ENCODE measurements at regions not wholly inside any gene's neighbourhood (a gene's known extent, or its start where the extent isn't known, plus 50 kb on each side); places are given as distances from the start of the nearest gene placed in this dataset.

DNA sequence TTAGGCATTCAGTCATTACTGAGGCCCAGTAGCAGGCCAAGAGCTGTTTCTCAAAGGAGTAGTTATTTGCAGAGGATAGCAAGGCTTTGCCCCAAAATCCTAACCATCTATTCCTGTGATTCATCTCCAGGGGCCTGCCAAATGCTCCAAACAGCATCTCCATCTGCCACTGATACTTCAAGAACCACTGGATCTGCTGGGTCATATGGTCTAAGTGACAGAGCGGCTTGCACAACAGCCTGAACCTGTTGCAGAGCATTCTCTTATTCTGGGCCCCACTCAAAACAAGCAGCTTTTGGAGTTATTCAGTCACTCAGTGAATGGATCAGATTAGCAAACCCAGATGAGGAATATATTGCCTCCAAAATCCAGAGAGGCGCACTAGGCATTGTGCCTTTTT, 68.8 kb upstream of the ALDH1A3 start:
- TF ChIP-seq, protein P1, sequence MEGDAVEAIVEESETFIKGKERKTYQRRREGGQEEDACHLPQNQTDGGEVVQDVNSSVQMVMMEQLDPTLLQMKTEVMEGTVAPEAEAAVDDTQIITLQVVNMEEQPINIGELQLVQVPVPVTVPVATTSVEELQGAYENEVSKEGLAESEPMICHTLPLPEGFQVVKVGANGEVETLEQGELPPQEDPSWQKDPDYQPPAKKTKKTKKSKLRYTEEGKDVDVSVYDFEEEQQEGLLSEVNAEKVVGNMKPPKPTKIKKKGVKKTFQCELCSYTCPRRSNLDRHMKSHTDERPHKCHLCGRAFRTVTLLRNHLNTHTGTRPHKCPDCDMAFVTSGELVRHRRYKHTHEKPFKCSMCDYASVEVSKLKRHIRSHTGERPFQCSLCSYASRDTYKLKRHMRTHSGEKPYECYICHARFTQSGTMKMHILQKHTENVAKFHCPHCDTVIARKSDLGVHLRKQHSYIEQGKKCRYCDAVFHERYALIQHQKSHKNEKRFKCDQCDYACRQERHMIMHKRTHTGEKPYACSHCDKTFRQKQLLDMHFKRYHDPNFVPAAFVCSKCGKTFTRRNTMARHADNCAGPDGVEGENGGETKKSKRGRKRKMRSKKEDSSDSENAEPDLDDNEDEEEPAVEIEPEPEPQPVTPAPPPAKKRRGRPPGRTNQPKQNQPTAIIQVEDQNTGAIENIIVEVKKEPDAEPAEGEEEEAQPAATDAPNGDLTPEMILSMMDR (tag by site-specific recombination; IDR thresholded peaks at IDR 0.05), result no peak
- TF ChIP-seq ZNF302 (tag by site-specific recombination; IDR thresholded peaks at IDR 0.05; ENCODE audit: low read depth) (no peak), HIC1 (tag by site-specific recombination; IDR thresholded peaks at IDR 0.05) (no peak), GLI4 (tag by site-specific recombination; IDR thresholded peaks at IDR 0.05) (no peak), ZNF24 (tag by site-specific recombination; IDR thresholded peaks at IDR 0.05) (no peak), KLF9 (tag by site-specific recombination; IDR thresholded peaks at IDR 0.05; ENCODE audit: low read depth) (no peak), ZNF239 (tag by site-specific recombination; IDR thresholded peaks at IDR 0.05) (no peak), GLIS1 (tag by site-specific recombination; IDR thresholded peaks at IDR 0.05) (no peak), YY1 (tag by site-specific recombination; IDR thresholded peaks at IDR 0.05) (no peak), ZBTB11 (tag by site-specific recombination; conservative IDR thresholded peaks at IDR 0.05; ENCODE audit: low read depth) (no peak), SALL2 (tag by site-specific recombination; IDR thresholded peaks at IDR 0.05; ENCODE audit: borderline replicate concordance) (no peak)
- TF ChIP-seq, protein P2, sequence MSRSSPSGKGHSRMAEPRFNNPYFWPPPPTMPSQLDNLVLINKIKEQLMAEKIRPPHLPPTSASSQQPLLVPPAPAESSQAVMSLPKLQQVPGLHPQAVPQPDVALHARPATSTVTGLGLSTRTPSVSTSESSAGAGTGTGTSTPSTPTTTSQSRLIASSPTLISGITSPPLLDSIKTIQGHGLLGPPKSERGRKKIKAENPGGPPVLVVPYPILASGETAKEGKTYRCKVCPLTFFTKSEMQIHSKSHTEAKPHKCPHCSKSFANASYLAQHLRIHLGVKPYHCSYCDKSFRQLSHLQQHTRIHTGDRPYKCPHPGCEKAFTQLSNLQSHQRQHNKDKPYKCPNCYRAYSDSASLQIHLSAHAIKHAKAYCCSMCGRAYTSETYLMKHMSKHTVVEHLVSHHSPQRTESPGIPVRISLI (tag by site-specific recombination; IDR thresholded peaks at IDR 0.05), result no peak
- TF ChIP-seq, protein P3, sequence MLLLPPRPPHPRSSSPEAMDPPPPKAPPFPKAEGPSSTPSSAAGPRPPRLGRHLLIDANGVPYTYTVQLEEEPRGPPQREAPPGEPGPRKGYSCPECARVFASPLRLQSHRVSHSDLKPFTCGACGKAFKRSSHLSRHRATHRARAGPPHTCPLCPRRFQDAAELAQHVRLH (tag by site-specific recombination; IDR thresholded peaks at IDR 0.05), result no peak

All from HEK293 (cell line).